SW480 (cell line): ENCODE measurements at regions not wholly inside any gene's neighbourhood (a gene's known extent, or its start where the extent isn't known, plus 50 kb on each side); places are given as distances from the start of the nearest gene placed in this dataset.

Experiments used
- DNase-seq: peaks from one replicate; pipeline ENCODE4 v3.0.0-alpha.2; 2016; ENCODE audit warnings: low spot score

- DNase-seq: peak; percentile 63
Observed at GRCh38 chr3:194069421-194070219, 66.3 kb upstream of the HES1 start.

DNA sequence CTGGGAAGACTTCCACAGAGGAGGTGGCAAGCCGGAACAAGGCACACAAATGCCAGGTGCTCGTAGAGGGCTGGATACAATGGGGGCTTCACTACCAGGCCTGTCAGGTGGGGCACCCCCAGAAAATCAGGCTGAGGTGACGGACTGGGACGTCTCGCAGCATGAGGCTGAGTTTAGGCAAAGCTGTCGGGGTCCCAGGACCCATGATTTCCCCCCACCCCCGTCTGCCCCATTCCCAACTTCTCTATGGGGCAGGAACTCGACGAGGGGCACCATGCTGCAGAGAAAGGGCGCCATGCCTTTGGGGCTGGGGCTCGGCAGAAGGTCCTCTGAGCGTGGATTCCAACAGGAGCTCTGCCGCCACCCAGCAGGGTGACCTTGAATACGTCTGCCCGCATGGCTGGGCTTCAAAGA is 65.7 kb upstream of the HES1 start:
- no peak for DNase-seq

DNA sequence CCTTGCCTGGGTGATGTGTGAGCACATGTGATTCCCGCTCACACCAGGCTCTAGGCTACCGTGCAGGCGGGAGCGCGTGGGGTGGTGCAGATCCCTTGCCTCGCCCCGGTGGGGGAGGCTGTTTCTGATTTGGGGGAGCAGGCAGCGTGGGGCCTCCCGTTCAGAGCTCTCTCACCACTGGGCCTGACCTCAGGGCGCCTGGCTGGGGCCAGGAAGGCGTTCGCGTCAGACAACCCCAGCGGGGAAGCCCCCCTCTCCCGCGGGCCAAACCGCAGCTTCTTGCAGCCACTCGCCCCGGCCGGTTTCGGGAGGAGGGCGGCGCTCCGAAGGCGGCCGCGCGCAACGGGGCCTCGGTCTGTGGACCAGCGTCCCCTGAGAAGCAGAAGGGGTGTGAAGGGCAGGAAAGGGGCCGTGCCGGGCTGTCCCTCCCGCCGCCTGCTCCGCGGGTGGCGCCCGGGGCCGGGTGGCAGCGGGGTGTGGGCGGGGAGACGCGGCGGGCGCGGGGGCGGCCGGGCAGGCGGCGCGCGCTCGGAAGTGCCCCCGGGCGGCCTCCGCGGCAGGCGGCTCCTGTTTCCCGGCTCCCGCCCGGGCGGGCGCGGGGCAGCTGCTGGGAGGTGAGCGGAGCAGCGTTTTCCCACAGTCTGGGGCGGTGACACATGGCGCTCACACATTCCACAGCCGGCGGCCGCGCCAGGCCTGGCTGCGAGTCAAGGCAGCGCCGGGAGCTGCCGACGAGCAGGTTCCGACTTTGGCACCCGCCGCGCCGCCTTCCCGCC is 65.1 kb upstream of the HES1 start:
- DNase-seq: peak; percentile 90

DNA sequence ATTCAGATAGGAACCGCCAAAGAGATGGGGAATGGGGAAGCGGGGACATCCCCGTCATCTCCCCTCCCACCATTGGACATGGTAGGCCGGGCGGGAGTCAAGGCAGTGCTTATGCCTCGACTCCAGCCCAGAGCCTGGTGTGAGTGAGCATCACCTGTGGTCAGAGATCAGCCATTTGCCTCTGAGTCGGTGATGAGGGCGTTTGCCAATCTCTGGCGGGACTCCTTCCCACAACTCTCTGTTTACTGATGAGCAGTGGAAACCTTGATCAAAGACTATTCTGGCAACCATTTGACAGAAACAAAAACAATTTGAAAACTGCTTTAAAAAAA is 63.9 kb upstream of the HES1 start:
- no peak for DNase-seq

- no peak for DNase-seq
Observed at GRCh38 chr3:194072691-194073279, 63.2 kb upstream of the HES1 start.

GRCh38 chr3:194073926-194074325 is 62.0 kb upstream of the HES1 start:
- DNase-seq: no peak

DNA sequence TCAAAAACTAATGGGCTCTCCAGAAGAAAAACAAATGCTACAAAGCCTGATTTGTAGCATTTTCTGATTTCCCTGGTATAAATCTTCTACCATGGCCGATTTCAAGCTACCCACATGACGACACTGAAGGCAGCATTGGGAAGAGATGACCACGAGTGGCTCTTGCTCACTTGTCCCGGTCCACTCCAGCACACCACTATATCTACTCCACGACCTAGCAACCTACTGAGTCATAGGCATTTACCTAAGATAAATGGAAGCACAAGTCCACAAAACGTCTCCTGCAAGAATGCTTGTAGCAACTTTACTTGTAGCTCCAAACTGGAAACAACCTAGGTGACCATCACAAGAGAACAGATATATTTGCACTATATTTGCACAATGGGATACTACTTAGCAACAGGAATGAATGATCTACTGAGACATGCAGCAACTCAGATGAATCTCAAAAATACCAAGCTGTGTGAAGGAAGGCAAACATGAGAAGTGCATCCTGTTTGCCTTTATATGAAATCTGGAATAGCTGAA is 60.8 kb upstream of the HES1 start:
- DNase-seq: no peak

DNA sequence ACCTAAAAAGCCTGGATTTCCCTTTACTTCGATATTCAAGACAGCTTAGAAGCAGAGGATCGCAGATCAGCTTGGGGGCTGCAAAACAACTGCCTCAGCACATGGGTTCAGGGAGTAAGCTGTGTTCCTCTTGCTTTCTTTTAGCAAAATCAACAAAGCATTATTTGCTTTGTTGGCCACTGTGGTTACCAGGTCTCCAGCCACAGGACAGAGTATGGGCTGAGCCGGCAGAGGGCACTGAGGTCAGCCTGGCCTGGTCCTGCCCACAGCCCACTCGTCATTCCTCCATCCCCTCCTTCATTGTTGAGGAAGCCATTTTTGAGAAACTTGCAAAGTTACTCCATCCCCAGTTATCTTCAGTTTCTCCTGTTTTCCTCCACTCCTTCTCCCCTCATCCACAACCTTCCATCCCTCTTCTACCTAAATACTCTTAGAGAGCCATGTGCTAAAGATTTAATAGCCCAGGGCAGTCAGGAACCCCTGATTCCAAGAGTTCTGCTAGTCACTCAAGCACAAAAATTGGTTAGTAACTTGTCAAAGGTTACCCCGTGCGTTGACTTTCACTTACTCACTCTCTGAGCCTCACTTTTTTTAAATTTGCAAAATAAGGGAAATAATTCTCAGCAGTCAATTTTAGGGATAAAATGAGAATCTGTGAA is 60.0 kb upstream of the HES1 start:
- DNase-seq: peak; percentile 46

GRCh38 chr3:194076475-194076874 is 59.5 kb upstream of the HES1 start:
- DNase-seq: no peak

- no peak for DNase-seq
Observed at GRCh38 chr3:194077602-194078001, 58.3 kb upstream of the HES1 start.

GRCh38 chr3:194078045-194078821 is 57.7 kb upstream of the HES1 start:
- no peak for DNase-seq

- DNase-seq: no peak
Observed at GRCh38 chr3:194079702-194080172, 56.2 kb upstream of the HES1 start.

GRCh38 chr3:194080436-194080835 is 55.5 kb upstream of the HES1 start:
- DNase-seq: no peak

DNA sequence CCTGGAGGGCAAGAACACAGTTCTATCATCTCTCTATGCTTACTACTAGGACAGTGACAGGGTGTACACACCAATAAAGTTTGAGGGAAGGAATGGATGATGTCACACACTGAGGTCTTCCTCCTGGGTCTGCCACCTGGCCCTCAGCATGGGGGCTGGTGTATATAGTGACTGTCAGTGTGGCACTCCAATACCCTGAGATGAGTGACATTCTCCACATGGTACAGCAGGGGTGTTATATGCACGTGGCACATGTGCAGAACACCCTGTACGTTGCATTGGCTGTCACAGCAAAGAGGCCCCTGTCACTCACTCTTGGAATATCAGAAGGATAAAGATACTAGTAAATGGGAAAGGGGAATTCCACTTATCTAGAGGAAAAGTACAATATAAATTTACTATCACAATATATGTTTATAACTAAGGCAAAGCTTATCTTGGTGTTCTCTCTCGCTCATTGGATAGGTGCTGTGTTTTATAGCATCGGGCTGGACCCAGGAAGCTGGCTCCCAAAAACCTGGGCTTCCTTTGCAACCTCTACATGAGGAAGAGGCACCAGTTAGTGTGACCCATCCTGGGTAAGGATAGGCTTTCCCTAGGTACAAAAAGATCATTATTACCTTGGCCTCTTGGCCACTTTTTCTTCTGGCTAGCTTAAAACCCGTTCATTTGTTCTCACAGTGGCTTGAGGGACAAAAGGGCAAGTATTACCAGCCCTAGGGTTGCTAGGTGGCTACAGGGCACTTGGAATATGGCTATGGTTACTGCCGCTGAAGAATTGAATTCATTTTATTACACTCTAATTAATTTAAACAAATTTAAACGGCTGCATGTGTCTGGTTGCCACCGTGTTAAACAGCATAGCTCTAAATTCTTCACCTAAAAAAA is 54.8 kb upstream of the HES1 start:
- no peak for DNase-seq

DNA sequence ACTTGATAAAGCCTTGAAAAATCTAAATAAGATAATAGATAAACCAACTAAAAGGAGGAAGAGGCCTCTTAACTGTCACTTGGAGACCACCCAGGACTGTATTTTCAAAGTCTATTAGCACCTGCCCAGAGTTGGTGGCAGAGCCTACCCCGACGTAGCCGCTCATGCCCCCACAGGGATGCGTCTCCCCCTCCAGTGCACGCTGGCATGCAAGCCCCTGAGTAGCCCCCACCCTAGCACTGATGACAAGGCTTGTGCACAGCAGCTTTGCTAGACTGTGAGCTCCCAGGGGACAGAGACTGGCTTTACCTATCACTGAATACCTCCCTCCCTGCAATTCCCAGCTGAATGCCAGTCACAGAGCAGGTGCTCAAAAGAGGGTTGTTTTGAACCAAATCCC is 54.1 kb upstream of the HES1 start:
- DNase-seq: no peak

- DNase-seq: no peak
Observed at GRCh38 chr3:194082743-194083636, 53.0 kb upstream of the HES1 start.

GRCh38 chr3:194083637-194084224 is 52.2 kb upstream of the HES1 start:
- DNase-seq: no peak

- DNase-seq: no peak
Observed at GRCh38 chr3:194084284-194084683, 51.7 kb upstream of the HES1 start.
